ENCODE measurements at regions not wholly inside any gene's neighbourhood (a gene's known extent, or its start where the extent isn't known, plus 50 kb on each side); places are given as distances from the start of the nearest gene placed in this dataset.

GRCh38 chr3:117052395-117052794 is 342.8 kb downstream of the TUSC7 start (continued):
- TF ChIP-seq, protein P1, sequence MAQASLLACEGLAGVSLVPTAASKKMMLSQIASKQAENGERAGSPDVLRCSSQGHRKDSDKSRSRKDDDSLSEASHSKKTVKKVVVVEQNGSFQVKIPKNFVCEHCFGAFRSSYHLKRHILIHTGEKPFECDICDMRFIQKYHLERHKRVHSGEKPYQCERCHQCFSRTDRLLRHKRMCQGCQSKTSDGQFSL (CRISPR knock-in tag; IDR thresholded peaks at IDR 0.05): no peak
- TF ChIP-seq, protein P1 (tag; IDR thresholded peaks at IDR 0.05): no peak
- no peak for TF ChIP-seq NCOA2 (IDR thresholded peaks at IDR 0.05; ENCODE audit: partially characterized antibody in 2 of 2)
- TF ChIP-seq, protein P2, sequence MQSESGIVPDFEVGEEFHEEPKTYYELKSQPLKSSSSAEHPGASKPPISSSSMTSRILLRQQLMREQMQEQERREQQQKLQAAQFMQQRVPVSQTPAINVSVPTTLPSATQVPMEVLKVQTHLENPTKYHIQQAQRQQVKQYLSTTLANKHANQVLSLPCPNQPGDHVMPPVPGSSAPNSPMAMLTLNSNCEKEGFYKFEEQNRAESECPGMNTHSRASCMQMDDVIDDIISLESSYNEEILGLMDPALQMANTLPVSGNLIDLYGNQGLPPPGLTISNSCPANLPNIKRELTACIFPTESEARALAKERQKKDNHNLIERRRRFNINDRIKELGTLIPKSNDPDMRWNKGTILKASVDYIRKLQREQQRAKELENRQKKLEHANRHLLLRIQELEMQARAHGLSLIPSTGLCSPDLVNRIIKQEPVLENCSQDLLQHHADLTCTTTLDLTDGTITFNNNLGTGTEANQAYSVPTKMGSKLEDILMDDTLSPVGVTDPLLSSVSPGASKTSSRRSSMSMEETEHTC (IDR thresholded peaks at IDR 0.05): no peak

DNA sequence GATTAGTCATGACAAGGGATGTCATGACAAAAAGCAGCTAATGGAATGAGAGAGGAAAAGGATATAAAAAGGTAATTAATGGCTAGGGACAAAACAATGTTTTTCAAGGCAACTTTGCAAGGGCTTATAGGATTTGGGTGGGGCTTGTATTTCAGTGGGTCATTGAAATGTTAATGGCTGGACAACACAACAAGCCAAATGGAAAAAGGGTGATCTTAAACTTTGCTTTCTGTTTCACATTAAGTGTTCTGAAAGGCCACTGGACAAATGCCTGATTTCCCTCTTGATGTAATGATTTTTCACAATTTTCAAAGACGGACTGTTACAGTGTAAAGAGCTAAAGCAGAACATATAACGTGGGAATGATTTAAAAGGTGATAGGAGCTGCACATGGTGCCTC is 345.0 kb downstream of the TUSC7 start:
- intact Hi-C loops (cut with micrococcal nuclease) (no loop called here), in situ Hi-C loops (cut with MboI) (no loop called here)
- DNase-seq (ENCODE audit: extremely low read depth in 1 of 4, low spot score in 3 of 4): no peak
- WGBS (ENCODE audit: insufficient coverage, low coverage, missing lambda C conversion rate): 0% methylated on average over 2 of the region's 2 CpGs
- Histone ChIP-seq H3K4me3 (no peak overlapping the region), H4K20me1 (replicated peaks; ENCODE audit: control insufficient read depth, insufficient read depth, low read length) (no peaks in the 10 kb centered on the region), H3K27me3 (ENCODE audit: control insufficient read depth in 2 of 2, insufficient read depth in 2 of 2, low read length in 2 of 2) (no peaks in the 10 kb centered on the region), H3K9me3 (replicated peaks; ENCODE audit: control insufficient read depth, insufficient read depth, low read depth, low read length) (no peaks in the 10 kb centered on the region), H3K36me3 (ENCODE audit: control insufficient read depth, insufficient read depth, low read length) (no peaks in the 10 kb centered on the region), H3K27ac (ENCODE audit: extremely low read depth, low read depth, low read length) (no peak overlapping the region), H3K4me1 (replicated peaks in 1 of 2; ENCODE audit: control insufficient read depth in 2 of 2, insufficient read depth in 2 of 2, low read length in 2 of 2) (no peaks in the 10 kb centered on the region; a peak in 1 of 5 replicates), H3K79me2 (ENCODE audit: control insufficient read depth, insufficient read depth, low read length) (no peaks in the 10 kb centered on the region), H3K9me1 (ENCODE audit: control insufficient read depth, insufficient read depth, low read length) (no peaks in the 10 kb centered on the region), H2AFZ (ENCODE audit: low read depth, low read length) (no peak overlapping the region), H3K4me2 (ENCODE audit: insufficient read depth, low read length) (no peak overlapping the region), H3K9ac (ENCODE audit: insufficient read depth in 1 of 2, low read depth in 2 of 2, low read length in 2 of 2) (no peak overlapping the region)
- no TSS peak for BruUV-seq (replicated peaks)
- no peak for FAIRE-seq
- no peak for ATAC-seq
- CTCF ChIA-PET (ENCODE audit: low intra/inter-chr PET ratio): no interaction called here
- POLR2A ChIA-PET: no interaction called here
- TF ChIP-seq ZNF695 (CRISPR knock-in tag; IDR thresholded peaks at IDR 0.05): no peak
- no peak for TF ChIP-seq GMEB1 (CRISPR knock-in tag; IDR thresholded peaks at IDR 0.05)
- TF ChIP-seq FOXK2 (conservative IDR thresholded peaks at IDR 0.05 in 1 of 2, IDR thresholded peaks at IDR 0.05 in 1 of 2; ENCODE audit: low read depth in 2 of 2): no peak
- TF ChIP-seq CHCHD3 (CRISPR knock-in tag; IDR thresholded peaks at IDR 0.05): no peak
- TF ChIP-seq POLR2B (IDR thresholded peaks at IDR 0.05; ENCODE audit: low read depth, partially characterized antibody): no peak
- no peak for TF ChIP-seq TCF7 (IDR thresholded peaks at IDR 0.05; ENCODE audit: borderline replicate concordance)
- no peak for TF ChIP-seq JUNB (CRISPR knock-in tag; conservative IDR thresholded peaks at IDR 0.05)
- TF ChIP-seq ZNF586 (CRISPR knock-in tag; conservative IDR thresholded peaks at IDR 0.05): no peak
- no peak for TF ChIP-seq TOE1 (IDR thresholded peaks at IDR 0.05; ENCODE audit: borderline replicate concordance)
- TF ChIP-seq TOE1 (CRISPR knock-in tag; IDR thresholded peaks at IDR 0.05; ENCODE audit: borderline replicate concordance, low read depth): no peak
- no peak for TF ChIP-seq TAF9B (IDR thresholded peaks at IDR 0.05; ENCODE audit: partially characterized antibody)
- TF ChIP-seq RB1 (IDR thresholded peaks at IDR 0.05; ENCODE audit: low read depth): no peak
- no peak for TF ChIP-seq NFIX (CRISPR knock-in tag; IDR thresholded peaks at IDR 0.05; ENCODE audit: low read depth)
- TF ChIP-seq RFX1 (IDR thresholded peaks at IDR 0.05): no peak
- TF ChIP-seq POLR2G (IDR thresholded peaks at IDR 0.05; ENCODE audit: low read depth, low read length): no peak
- no peak for TF ChIP-seq NCOA6 (IDR thresholded peaks at IDR 0.05)
- TF ChIP-seq DMBX1 (CRISPR knock-in tag; IDR thresholded peaks at IDR 0.05; ENCODE audit: borderline replicate concordance): no peak

All from K562 (cell line).